OCI-LY7 (cell line): ENCODE measurements at regions not wholly inside any gene's neighbourhood (a gene's known extent, or its start where the extent isn't known, plus 50 kb on each side); places are given as distances from the start of the nearest gene placed in this dataset.

ENCODE experiments used
- CTCF ChIP-seq: fragments of 200-600 bp; sonication (generic); conservative IDR thresholded peaks from 2 replicates; pipeline ENCODE4 v1.5.1; 2014; ENCODE audit warnings: mild to moderate bottlenecking, antibody characterized with exemption, low read length, moderate library complexity, mixed read lengths
- EZH2phosphoT487 ChIP-seq: fragments of 200-600 bp; sonication (generic); IDR thresholded peaks from 2 replicates; pipeline ENCODE4 v1.6.1; 2018; ENCODE audit warnings: low read depth, borderline replicate concordance, mild to moderate bottlenecking, mixed run types, antibody characterized with exemption, low read length, moderate library complexity, mixed read lengths

GRCh38 chr2:237205043-237205541 lies 119.4 kb downstream of the COPS8 start:
- TF ChIP-seq CTCF (no peak), EZH2phosphoT487 (no peak)
